Retinal pigment epithelial cell (primary cell): ENCODE measurements at regions not wholly inside any gene's neighbourhood (a gene's known extent, or its start where the extent isn't known, plus 50 kb on each side); places are given as distances from the start of the nearest gene placed in this dataset.

Experiments
- DNase-seq: peaks from one replicate; pipeline ENCODE4 v3.0.0-alpha.2; 2010; ENCODE audit warnings: low read depth
- H3K4me3 ChIP-seq: 2 replicates; pipeline ENCODE4 v1.5.1; 2011; ENCODE audit warnings: mild to moderate bottlenecking, low read length, control low read depth, moderate library complexity
- TF ChIP-seq, protein P1 (sequence below): conservative IDR thresholded peaks from 2 replicates; pipeline ENCODE4 v1.5.1; 2011; ENCODE audit warnings: low read depth, low read length, control low read depth, inconsistent platforms

DNA sequence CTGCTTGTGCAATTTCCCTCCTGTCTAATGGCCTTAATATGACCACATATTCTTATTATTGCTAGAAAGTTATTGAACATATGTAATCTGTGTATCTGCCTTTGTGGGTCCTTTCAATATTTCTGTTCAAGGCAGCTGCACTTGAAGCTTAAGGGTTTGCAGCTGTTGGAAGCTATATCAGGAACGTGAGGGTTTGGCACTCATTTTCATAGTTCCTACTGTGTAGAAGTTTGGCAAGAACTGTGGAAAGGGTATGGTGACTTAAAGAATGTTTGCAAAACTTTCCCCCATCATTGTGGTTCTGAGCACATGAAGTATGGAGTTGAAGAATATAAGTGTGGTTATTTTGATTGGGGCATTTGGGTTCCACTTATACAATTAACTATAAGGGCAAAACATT is 144.7 kb upstream of the SEMA3A start:
- H3K4me3 ChIP-seq: no peak overlapping the region
- no peak for DNase-seq
- TF ChIP-seq, protein P1, sequence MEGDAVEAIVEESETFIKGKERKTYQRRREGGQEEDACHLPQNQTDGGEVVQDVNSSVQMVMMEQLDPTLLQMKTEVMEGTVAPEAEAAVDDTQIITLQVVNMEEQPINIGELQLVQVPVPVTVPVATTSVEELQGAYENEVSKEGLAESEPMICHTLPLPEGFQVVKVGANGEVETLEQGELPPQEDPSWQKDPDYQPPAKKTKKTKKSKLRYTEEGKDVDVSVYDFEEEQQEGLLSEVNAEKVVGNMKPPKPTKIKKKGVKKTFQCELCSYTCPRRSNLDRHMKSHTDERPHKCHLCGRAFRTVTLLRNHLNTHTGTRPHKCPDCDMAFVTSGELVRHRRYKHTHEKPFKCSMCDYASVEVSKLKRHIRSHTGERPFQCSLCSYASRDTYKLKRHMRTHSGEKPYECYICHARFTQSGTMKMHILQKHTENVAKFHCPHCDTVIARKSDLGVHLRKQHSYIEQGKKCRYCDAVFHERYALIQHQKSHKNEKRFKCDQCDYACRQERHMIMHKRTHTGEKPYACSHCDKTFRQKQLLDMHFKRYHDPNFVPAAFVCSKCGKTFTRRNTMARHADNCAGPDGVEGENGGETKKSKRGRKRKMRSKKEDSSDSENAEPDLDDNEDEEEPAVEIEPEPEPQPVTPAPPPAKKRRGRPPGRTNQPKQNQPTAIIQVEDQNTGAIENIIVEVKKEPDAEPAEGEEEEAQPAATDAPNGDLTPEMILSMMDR: no peak

DNA sequence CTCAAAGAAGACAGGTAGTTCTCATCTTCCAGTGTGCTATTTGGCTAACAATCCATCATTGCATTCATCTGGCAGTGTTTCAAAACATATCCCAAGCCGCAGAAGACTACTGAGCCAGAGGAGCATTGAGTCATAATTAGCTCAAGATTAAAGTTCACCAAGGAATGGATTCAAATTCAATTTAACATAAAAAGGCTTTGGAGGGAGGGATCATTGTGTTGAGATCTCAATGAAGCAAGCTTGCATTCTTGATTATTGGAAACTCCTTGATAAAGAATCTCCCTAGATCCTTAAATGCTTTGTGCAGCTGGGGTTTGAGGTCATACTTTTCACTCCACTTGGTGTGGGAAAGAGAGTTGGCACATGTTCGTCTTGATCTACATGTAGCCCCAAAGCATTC is 142.8 kb upstream of the SEMA3A start:
- no peak for DNase-seq
- TF ChIP-seq, protein P1: no peak
- H3K4me3 ChIP-seq: no peak overlapping the region

DNA sequence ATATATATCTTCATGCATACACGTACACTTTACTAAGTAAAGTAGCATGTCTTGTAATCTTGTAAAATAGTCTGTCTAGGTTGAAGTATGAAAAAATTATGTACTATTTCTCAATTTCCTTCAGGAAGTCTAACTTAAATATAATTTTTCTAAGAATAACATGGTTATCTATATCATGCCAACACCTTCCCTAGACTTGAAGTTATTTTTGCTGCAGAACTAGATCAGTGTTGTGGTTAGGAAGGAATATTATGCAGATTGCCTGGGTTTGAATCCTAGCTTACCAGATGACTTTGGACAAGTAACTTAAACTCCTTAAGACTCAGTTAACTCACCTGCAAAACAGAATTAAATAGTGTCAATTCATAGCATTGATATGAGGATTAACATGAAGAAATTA is 142.2 kb upstream of the SEMA3A start:
- H3K4me3 ChIP-seq: no peak overlapping the region
- DNase-seq: no peak

DNA sequence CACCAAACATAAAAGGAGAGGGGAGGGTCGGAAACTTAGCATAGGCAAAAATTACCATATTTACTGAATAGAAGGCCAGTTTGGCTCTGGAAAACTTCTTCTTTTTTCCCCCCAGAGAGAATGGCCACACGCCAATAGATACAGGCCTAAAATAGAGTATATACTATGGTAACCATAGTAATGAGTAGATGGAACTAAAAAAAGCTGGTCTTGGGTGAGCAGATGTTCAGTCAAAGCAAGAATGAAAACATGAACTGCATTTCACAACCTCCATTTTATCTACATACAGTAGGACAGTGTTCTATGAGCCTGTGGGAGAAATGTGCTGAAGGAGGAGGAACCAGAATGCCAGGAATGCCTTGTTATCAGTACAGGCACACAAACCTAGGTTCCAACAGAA is 141.7 kb upstream of the SEMA3A start:
- H3K4me3 ChIP-seq: no peak overlapping the region
- no peak for DNase-seq
- TF ChIP-seq, protein P1: no peak

More for the DNA sequence above, 142.2 kb upstream of the SEMA3A start:
- TF ChIP-seq, protein P1: no peak

DNA sequence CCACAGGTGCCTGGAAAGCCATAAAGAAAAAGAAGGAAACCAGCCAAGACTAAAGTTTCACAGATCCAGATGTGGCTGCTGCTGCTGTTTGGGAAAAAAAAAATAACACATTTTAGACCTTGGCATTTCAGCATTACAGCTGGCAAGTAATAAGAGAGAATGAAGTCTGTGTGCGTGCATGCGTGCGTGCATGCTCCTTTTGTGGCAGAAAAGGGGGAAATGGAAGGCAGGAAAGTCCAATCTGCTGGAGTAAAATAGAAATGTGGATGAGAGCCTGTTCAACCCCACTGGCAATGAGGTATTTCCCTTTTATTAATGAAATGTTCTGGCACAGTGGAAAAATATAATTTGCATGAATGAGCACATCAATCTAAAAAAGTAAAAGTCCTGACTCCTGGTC is 137.0 kb upstream of the SEMA3A start:
- no peak overlapping the region for H3K4me3 ChIP-seq
- no peak for DNase-seq
- TF ChIP-seq, protein P1: no peak

DNA sequence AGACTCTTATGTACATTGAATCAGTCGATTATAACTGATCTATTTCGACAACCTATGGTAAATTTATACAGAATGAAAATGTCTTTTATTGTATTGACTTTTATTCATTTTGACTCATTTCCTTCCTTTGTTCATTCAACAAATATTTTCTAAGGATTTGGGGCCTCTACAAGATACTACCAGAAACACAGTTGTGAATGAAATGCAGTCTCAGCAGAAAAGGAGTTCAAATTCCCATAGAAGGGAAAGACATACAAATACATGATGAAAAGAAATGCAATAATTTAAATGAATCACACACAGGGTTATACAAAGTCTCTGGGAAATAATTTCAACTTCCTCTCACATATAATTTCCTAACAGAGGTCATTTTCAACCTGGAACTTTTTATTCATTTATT is 134.0 kb upstream of the SEMA3A start:
- TF ChIP-seq, protein P1: no peak
- H3K4me3 ChIP-seq: no peak overlapping the region
- DNase-seq: no peak

DNA sequence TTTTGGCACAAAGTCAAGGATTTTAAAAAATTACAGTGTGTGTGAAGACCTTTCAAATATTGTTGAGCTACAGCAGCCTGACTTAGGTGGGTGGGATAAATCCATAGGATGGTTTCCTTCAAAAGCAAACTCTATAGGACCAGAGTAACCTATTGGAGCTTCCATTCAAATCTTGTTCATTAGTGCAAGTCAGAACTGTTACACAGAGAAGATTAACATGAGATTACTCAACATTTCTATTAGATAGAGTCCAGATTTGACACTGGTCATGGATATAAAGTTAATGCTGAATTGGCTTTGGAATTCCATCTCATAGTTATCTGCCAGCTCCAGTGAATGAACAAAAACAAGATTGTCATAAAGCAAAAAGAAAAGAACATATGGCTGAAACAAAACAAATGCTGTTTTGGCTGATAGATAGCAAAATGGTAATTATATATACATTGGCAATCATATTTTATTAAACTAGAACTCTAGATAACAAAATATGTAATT is 129.6 kb upstream of the SEMA3A start:
- no peak for DNase-seq
- H3K4me3 ChIP-seq: no peak overlapping the region
- TF ChIP-seq, protein P1: no peak
